NCI-H2081 (cell line): ENCODE measurements at regions not wholly inside any gene's neighbourhood (a gene's known extent, or its start where the extent isn't known, plus 50 kb on each side); places are given as distances from the start of the nearest gene placed in this dataset.
"Not testable (repeated sequence)": the region's sequence is repeated elsewhere in the genome, so short reads cannot be mapped to it uniquely, and the experiment has no call there.

ENCODE experiments used
- DNase-seq, 2 experiments: peaks; one replicate each; lab custom pipeline; 2025; lab: John Stamatoyannopoulos, UW

GRCh38 chr1:244106837-244107493 is 55.9 kb downstream of the ZBTB18 start:
- peak; percentile 6 to 60 for DNase-seq

DNA sequence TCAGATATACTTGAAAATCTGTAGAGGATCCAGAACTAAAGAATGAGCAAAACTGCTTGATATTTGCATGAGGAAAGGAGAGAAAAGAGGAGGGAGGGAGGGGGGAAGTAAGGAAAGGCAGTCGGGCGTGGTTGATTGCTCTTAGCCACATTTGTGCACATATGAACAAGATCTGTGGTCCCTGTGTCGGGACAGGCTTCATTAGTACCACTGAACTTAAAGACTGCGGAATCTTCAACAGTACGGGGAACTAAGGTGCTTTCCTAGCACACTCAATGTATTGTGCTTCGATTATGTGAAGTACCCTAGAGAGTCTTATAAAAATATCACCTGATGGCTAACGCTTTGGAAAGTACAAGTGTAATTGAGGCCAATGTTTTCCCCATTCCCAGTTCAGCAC is 59.9 kb downstream of the ZBTB18 start:
- DNase-seq, result no peak

DNA sequence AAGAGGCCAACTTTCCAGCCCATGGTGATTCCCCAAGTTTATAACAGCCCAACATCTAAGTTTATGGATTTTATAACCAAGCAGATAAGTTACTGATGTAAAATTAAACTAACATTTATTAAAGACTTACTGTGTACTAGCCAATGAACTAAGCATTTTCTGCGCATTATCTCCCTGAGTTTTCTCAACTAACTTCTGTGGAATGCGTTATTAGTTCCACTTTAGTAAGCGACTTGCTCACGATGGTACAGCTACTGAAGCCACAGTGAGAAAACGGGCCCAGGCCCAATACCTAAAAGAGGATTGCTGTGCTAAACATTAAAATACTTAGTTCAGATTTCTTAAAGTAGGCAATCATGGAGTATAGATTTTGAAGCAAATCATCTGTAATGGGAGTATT is 61.0 kb downstream of the ZBTB18 start:
- DNase-seq, result no peak

DNA sequence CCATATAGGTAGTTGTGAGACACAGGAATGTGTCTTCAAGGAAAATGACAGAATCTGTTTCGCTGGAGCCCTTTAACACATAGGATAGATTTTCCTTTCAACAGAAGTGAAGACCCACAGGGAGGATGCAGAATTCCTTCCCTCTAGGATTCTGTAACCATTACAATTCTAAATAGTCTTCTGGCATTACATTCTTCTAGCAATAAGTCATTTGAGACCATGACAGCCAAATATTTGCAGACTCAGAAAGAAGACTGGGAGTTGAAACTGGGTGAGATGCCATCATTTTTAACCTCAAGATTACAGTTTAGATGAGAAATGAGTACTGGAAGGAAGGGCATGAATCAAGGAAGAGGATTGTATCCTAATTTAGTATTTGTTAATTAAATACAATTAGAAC is 61.6 kb downstream of the ZBTB18 start:
- DNase-seq, result no peak

DNA sequence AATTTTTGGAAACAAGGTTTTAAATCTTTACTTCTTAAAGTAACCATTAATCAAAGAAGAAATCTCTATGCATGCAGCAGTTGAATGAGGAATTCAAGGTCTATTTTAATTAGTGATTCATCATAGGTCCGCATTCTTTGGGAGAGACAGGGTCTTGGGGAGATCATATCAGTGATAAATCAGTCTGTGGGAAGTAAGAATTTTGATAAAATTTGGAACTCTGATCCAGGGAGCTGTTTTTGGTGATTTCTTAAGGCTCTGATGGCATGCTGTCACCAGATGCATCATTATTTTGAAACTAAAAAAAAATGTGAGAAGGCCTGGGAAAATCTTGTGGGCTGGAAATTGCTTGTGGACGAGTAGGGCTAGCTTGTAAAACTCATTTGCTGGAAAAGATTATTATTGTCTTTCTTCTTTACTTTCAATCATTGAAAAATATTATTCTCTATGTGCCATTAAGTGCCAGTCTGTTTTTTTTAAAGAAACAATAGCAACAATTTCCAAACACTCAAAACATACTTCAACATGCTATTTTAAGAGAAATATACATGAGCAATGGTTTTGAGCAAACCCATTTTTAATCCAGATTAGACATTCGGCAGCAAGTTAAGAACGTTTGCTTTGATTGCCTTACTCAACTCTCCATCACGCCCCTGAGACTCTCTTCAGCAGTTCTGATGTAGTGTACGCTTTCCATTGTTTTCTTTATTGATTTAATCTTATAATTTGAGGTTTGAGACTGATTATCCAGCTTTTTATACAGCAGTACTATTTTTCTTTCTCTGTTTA is 62.6 kb downstream of the ZBTB18 start:
- peak in 1 of 2 experiments; percentile 22 for DNase-seq

DNA sequence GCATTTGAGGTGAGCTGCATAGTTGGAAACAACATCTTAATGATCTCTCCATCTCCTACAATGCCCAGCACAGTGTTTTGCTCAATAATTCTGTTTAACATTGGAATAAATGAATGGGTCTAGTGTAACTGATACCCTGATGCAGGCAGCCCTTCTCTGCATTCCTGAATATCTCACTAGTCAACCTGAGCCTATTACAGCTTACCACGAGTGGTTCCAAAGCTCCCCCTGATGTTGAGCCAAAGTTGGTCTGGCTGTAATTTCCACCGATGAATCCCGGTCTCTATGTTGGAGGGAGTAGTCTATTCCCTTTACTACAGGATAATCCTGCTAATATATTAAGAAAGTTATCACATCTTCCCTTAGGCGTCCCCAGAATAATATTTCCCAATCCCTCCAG is 63.8 kb downstream of the ZBTB18 start:
- DNase-seq, result no peak

GRCh38 chr1:244116946-244117345 is 65.9 kb downstream of the ZBTB18 start:
- DNase-seq, result no peak

DNA sequence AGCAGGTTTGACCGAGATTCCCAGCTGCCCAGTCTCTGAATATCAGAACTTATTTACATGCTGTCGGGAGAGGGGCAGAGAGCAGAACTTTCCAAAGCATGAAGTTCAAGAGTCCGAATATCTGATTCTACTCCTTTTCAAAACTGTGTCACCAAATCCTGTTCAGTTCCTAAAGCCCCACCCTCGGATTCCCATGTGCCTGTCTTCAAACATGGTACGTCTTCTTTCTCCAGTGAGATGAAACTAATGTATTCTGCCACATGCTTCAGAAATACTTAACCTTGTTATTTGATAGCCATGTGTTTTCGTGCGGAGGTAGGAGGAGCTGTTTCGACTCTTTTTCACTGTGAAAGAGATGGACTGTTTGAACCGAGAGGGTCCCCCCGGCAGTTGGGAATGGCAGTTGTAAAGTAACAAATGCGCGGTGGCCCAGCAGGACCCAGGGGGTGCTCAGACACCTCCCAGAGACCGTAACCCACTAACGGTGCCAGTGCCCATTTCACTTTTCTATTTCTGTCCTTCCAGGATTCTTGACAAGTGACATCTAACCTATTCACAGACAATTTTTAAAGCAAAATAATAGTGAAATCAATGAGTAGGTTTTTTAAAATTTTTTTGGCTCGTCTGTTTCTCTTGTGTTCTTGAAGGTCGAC is 67.2 kb downstream of the ZBTB18 start:
- no peak for DNase-seq

- no peak for DNase-seq
Observed at GRCh38 chr1:244128591-244129383, 77.7 kb downstream of the ZBTB18 start.

DNA sequence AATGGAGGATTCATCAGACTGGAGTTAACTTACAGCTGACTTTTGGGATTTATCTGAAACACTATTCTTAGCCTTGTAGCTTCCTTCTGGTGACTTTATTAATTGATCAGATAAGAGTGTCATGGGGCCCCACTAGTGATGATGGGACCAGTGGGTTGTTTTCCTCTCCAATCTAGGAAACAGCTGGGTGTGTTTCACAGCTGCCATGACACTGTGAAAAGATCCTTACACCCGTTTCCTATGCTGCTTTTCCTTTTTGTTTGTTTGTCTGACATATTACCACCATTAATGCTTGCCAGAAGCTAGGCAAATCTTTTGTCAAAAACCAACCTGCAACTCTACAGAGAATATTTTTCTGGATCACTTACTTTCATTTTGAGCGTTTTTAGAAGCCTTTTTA is 86.2 kb downstream of the ZBTB18 start:
- no peak for DNase-seq

DNA sequence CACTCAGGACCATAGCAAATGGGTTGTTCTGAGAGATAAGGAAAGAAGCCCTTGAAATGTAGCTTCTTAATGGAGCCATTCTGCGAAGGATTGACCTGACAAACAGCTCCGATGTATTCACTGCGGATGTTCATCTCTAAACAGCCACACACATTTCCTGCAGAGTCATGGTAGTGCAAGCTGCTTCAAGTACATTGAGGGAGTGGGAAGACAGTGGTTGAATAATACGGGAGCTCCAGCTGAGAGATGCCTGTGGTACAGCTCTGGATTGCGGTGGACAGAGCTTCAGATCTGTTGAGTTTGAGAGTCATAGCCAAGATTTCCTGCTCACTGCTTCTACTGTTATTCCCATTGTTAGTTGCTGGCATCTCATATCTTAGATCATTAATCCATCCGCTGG is 86.6 kb downstream of the ZBTB18 start:
- no peak for DNase-seq

GRCh38 chr1:244138399-244138798 is 87.3 kb downstream of the ZBTB18 start:
- no peak for DNase-seq

- DNase-seq, result no peak
Observed at GRCh38 chr1:244139655-244140054, 88.6 kb downstream of the ZBTB18 start.

- DNase-seq, result no peak
Observed at GRCh38 chr1:244140420-244140819, 89.3 kb downstream of the ZBTB18 start.

DNA sequence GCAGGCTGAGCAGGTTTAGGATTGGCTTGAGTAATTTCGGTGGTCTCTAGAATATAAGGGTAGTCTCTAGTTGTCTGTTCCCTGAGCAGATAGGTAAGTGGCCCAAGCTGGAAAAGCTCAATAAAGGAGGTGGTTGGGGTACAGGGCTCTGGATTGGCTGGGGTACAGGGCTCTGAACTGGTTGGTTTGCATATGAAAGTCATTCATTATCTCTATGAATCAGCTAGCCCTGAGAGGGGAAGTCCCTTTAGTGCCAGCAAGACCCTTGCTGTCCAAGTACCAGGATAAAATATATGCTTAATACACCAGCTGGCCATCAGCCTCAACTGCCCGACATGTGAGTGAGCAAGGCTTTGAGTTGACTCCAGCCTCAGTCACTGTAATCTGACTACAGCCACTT is 93.0 kb downstream of the ZBTB18 start:
- no peak for DNase-seq

GRCh38 chr1:244150071-244150470 is 99.0 kb downstream of the ZBTB18 start:
- no peak for DNase-seq

GRCh38 chr1:244150665-244151064 is 99.6 kb downstream of the ZBTB18 start:
- no peak for DNase-seq

DNA sequence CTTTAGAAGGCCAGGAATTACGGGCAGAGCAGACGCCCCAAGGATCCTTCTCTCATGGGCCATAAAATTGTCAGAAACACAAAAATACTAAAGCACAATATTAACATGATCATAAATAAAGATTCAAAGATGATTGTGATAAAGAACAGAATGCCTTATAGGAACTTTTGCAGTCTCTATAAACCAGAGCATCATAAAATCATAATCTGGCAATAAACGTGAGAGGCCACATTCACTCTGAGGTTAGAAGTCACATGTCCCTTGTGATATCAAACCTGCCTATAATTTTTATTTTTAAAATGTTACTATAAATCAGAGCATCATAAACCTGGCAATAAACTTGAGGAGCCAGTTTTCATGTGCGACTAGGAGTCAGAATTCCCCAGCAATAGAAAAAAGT is 100.5 kb downstream of the ZBTB18 start:
- no peak for DNase-seq

DNA sequence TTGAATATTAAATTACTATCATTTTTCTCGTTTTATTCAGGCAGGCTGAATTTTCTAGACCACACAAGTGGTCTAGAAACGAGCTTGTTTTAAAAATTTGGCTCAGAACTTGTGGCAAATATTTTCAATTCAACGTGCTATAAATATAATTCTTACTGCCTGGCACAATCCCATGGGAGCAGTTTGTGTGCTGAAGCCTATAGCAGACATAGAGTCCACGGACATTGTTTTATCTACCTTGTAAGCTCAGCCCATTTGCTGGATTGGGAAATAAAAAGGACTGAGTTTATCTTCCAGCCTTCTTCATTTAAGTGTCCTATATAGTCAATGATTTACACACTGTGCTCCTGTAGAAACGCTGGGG is 103.4 kb downstream of the ZBTB18 start:
- no peak for DNase-seq

DNA sequence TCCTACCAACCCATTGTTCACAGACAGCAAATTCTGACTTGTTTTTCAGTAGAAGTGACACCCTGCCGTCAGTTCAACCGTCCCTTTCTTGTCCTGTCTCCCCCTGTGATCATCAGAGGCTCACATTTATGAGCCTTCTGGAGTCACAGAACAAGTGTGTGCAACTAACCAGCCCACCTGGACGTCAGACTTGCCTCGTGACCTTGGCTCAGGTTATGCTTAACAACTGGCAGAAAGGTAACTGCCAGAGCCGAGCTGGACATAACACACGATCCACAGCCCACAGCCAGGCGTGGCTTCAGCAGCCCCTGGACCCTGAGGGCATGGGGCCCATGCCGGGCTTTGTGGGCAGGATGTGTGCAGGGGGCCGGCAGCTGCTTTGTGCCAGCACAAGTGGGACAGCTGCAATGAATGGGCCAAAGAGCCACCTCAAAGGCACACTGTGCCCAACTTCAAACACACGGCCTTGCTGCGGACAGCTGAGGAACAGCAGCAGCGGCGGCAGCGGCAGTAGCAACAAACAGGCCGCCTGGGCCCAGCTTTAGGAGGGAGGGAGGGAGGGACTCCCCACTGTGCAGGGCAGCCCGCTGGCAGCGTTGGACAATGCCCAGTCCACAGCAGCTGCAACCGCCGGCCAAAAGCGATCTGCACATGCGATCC is 103.9 kb downstream of the ZBTB18 start:
- DNase-seq, result peak in 1 of 2 experiments; percentile 24

- DNase-seq, result no peak
Observed at GRCh38 chr1:244155661-244156060, 104.6 kb downstream of the ZBTB18 start.

GRCh38 chr1:244156617-244157016 is 105.5 kb downstream of the ZBTB18 start:
- DNase-seq, result not testable (repeated sequence)
